Renal cortical epithelial cell (primary cell): ENCODE measurements at regions not wholly inside any gene's neighbourhood (a gene's known extent, or its start where the extent isn't known, plus 50 kb on each side); places are given as distances from the start of the nearest gene placed in this dataset.

Experiments
- DNase-seq: peaks from one replicate; pipeline ENCODE4 v3.0.0-alpha.2; 2011; ENCODE audit warnings: low read depth

GRCh38 chr1:22285549-22286396 is 142.9 kb upstream of the WNT4 start:
- no peak for DNase-seq

- no peak for DNase-seq
Measured at GRCh38 chr1:22286491-22286890, 143.6 kb upstream of the WNT4 start.

GRCh38 chr1:22287273-22287672 is 144.4 kb upstream of the WNT4 start:
- DNase-seq: no peak

GRCh38 chr1:22287946-22288520 is 145.1 kb upstream of the WNT4 start:
- DNase-seq: no peak

DNA sequence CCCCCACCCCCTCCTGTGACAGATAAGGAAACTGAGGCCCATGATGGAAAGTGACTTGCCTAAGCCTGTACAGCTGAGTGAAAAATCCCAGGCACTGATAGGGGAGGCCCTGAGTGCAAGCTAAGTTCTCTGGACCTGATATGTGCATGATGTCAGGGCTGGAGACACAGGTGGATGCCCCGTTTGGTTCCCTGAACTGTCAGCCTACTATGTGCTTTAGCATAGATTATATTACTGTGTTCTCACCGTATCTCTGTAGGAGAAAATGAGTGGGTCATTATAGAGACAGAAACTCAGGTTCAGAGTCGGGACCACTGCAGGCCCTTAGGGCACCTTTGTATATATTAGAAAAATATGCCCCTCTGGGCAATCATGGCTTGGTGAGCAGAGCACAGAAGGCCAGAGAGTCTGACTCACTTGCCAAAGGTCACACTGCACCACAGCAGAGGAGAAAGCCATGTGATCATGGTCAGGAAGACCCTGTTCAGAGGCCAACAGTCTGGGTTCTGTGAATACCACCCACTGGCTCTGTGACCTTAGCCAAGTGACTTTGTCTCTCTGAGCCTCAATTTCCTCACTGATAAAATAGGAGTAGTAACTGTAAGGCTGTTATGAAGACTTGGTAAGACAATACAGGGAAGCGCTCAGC is 145.8 kb upstream of the WNT4 start:
- DNase-seq: peak; percentile 7

DNA sequence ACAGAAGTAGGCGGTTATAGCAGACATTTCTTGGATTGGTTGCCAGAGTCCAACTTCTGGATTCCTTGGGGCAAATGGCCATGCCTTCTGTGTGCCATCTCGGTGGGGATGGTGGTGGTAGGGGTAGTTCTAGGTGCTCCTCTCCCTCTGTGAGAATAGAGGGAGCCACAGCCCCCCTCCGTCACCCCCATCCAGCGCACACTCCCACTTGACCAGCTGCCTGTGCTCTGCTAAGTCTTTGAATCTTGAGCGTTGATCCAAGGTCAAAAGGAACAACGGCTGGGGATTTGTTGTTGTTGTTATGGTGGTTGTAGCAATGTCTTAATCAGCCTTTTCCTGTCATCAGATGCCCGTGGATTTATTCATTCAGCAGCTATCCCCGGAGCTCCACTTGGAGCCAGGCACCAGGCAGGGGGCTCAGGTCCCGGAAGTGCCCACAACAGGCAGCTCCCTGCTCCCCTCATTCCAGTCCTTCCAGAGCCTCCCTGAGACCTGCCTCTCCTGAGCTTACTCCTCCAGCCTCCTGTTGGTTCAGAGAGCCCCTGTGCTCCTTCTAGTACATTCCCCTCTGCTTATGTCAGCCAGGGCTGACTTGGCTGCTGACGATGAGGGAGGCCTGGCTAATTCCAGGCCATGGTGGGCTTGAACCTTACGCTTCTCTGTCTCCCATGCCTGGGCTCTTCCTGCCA is 146.6 kb upstream of the WNT4 start:
- no peak for DNase-seq

DNA sequence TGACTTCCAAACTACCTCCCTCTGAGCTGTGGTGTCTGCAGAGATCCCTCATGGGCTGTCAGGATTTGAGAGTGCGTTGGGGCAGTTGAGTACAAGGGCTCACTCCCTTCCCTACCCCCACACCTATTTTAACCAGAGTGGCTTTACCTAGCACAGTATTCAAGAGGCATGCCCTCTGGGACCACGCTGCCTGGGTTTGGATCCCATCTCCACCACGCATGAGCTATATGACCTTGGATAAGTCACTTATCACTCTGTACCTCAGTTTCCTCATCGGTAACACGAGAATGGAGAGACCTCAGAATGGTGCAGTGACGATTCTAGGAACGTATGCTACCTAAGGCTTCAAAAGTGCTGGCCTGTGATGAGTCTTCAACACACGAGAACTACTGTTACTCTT is 147.3 kb upstream of the WNT4 start:
- no peak for DNase-seq

GRCh38 chr1:22290611-22291010 is 147.7 kb upstream of the WNT4 start:
- no peak for DNase-seq

DNA sequence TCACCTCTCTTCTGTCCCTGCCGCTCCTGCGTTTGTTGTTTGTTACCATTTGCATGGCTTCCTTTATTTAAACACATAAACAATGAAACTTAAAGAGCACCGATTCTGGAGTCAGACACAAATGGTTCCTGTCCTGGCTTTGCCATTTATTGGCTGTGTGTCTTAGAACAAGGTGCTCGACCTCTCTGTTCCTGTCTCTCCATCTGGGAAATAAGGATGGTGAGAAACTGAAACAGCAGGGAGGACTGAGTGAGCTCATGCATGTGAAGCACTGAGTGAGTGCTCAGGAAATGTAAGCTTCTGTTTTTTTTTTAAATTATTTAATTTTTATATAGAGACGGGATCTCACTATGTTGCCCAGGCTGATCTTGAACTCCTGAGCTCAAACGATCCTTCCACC is 148.2 kb upstream of the WNT4 start:
- no peak for DNase-seq

DNA sequence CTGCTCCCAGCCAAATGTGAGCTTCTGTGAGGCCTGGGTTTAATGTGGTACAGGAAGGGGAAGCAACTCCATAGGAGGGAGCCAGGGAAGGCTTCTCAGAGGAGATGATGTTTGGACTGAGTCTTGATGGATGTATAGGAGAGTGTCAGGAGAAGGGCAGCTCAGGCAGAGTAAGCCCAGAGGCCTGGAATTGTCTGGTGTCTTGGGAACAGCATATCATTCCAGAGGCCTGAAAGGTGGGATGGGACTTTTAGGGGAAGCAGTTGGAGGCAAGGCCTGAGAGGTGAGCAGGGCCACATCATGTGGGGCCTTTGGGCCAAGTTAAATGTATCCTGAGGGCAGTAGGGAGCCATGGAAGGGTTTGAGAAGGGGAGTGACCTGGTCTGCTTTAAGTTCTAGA is 148.6 kb upstream of the WNT4 start:
- no peak for DNase-seq

DNA sequence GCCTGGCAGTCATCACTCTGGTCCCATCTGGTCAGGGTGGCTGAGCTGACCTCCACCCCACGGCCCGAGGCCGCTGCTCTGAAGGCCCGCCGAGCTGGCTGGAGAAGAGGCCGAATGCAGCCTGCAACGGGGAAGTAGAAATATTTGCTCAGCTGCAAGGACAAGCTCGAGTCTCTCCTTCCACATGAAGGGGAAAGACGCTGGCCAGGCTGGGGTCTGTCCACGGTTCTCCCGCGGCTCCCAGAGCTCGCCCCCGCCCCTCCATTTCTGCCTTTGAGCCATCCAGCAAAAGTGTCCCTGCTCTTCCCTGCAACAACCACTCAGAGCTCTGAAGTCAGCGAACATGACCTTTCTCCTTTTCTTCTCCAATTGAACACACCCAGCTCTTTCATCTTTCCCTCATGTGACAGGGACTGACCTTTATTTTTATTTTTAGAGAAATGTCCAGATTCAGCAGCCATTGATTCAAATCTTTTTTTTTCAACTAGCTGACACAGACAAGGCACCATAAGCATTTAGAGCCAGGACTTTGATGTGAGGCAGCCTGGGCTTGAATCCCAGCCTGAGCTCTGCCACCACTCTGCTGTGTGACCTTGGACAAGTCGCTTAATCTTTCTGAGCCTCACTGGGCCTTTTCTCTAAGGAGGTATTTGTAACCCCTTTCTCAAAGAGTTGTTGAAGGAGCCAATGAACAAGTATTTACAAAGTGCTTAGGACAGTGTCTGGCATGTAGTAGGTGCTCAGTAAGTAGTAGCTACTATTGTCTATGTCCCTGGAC is 149.3 kb upstream of the WNT4 start:
- no peak for DNase-seq

DNA sequence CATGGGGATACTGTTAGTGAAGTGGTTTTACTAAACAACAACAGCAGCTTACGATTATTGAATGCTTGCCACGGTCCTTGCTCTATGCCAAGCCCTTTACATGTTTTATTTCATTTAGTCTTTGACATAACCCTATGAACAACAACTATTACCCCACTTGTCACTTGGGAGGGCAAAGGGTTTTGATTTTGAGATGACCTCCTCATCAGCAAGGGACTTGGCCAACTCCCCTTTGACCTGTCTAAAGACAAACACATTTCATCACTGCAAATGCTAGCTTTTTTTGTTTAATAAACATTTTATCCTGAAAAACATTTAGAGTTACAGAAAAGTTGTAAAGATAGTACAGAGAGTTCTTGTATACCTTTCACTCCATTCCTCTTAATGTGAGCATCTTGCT is 152.5 kb upstream of the WNT4 start:
- DNase-seq: no peak

GRCh38 chr1:22295856-22296255 is 153.0 kb upstream of the WNT4 start:
- DNase-seq: no peak

GRCh38 chr1:22296701-22297591 is 154.0 kb upstream of the WNT4 start:
- DNase-seq: no peak

- no peak for DNase-seq
Measured at GRCh38 chr1:22297999-22298398, 153.7 kb upstream of the ZBTB40 start.

GRCh38 chr1:22303816-22304215 is 147.8 kb upstream of the ZBTB40 start:
- DNase-seq: no peak

- no peak for DNase-seq
Measured at GRCh38 chr1:22309572-22309971, 142.1 kb upstream of the ZBTB40 start.

DNA sequence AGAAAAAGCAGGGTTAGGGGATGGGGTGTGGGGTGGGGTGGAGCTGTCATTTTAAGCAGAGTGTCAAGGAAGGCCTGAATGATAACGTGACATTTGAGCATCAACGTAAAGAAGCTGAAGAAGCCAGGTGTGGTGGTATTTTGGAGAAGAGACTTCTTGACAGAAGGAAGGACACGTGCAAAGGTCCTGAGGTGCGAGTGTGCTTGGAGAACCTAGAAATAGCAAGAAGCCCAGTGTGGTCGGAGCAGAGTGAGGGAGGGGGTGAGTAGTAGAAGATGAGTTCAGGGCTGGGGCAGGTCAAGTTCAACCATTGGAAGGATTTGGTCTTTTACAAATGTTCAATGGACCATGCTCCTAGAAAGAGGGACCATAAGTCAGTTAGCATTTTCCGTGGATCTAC is 140.2 kb upstream of the ZBTB40 start:
- no peak for DNase-seq

- DNase-seq: no peak
Measured at GRCh38 chr1:22313321-22313720, 138.3 kb upstream of the ZBTB40 start.

DNA sequence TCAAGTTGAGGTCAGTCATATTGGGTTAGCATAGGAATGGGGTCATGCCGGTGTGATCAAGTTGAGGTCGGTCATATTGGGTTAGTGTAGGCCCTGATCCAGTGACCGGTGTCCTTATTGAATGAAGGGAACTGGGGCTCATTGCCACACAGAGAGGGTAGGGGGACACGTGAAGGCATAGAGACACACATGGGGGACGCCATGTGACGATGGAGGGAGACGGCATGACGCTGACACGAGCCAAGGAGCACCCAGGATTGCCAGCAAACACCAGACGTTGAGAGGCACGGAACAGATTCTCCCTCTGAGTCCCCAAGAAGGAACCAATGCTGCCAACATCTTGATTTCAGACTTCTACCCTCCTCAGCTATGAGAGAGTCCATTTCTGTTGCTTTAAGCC is 136.9 kb upstream of the ZBTB40 start:
- no peak for DNase-seq
